IMR-90 (cell line): ENCODE measurements at regions not wholly inside any gene's neighbourhood (a gene's known extent, or its start where the extent isn't known, plus 50 kb on each side); places are given as distances from the start of the nearest gene placed in this dataset.
A peak's percentile ranks its signal among the peaks of the same experiment; 100 is the strongest.

Experiments used
- ATAC-seq: fragments of 200-7000 bp; cut with Tn5 transposase; 2 replicates; pipeline ENCODE4 v1.9.1; 2020; ENCODE audit warnings: low read depth, mild to moderate bottlenecking, moderate library complexity
- BruUV-seq: library from RNA; stranded (reverse); fragments of 400-500 nt; replicated peaks from 2 replicates; lab custom pipeline; 2021; lab: Mats Ljungman, UMichigan
- CTCF ChIA-PET: fragments of 300-600 bp; formaldehyde crosslinking; extraction: SDS; loops from one replicate; lab custom pipeline; 2021; ENCODE audit warnings: antibody characterized with exemption; lab: Yijun Ruan, JAX
- POLR2A ChIA-PET: fragments of 300-600 bp; sonication (Branson Sonifier 250); formaldehyde crosslinking; loops from one replicate; lab custom pipeline; 2022; ENCODE audit warnings: antibody characterized with exemption; ENCODE audit not compliant: unreplicated experiment; lab: Charles Lee
- DNase-seq: peaks from one replicate; pipeline ENCODE4 v3.0.0; 2013
- H2AFZ ChIP-seq: replicated peaks from 2 replicates; pipeline ENCODE3; 2013; ENCODE audit warnings: low read length, mild to moderate bottlenecking; ENCODE audit not compliant: poor library complexity
- H2AK5ac ChIP-seq: 2 replicates; pipeline ENCODE4 v1.6.1; 2013; ENCODE audit warnings: low read depth, low read length, inconsistent platforms
- H2AK9ac ChIP-seq: replicated peaks from 2 replicates; pipeline ENCODE3; 2013; ENCODE audit warnings: mild to moderate bottlenecking, low read depth, low read length, moderate library complexity; ENCODE audit not compliant: poor library complexity
- H2BK120ac ChIP-seq: 2 replicates; pipeline ENCODE4 v1.6.1; 2013; ENCODE audit warnings: low read depth, low read length, inconsistent platforms
- H2BK15ac ChIP-seq: 3 replicates; pipeline ENCODE4 v1.6.1; 2013; ENCODE audit warnings: low read depth, low read length, inconsistent platforms
- H2BK20ac ChIP-seq: 2 replicates; pipeline ENCODE4 v1.6.1; 2013; ENCODE audit warnings: low read depth, mild to moderate bottlenecking, inconsistent platforms, low read length, moderate library complexity
- H2BK5ac ChIP-seq: 2 replicates; pipeline ENCODE4 v1.6.1; 2013; ENCODE audit warnings: mild to moderate bottlenecking, low read depth, low read length, inconsistent platforms; ENCODE audit not compliant: poor library complexity, severe bottlenecking
- H3K14ac ChIP-seq: replicated peaks from 2 replicates; pipeline ENCODE4 v1.6.1; 2013; ENCODE audit warnings: low read depth, low read length, inconsistent platforms
- H3K18ac ChIP-seq: 2 replicates; pipeline ENCODE4 v1.6.1; 2013; ENCODE audit warnings: low read depth, low read length, control low read depth
- H3K23ac ChIP-seq: 2 replicates; pipeline ENCODE4 v1.6.1; 2013; ENCODE audit warnings: low read depth, low read length, inconsistent platforms
- H3K27ac ChIP-seq: 2 replicates; pipeline ENCODE4 v1.5.1; 2013; ENCODE audit warnings: mild to moderate bottlenecking, control low read depth, low read length; ENCODE audit not compliant: insufficient read depth
- H3K27me3 ChIP-seq: 2 replicates; pipeline ENCODE4 v1.6.1; 2013; ENCODE audit warnings: low read length; ENCODE audit not compliant: control insufficient read depth, insufficient read depth
- H3K36me3 ChIP-seq: 2 replicates; pipeline ENCODE4 v1.6.1; 2013; ENCODE audit warnings: low read length, mixed read lengths; ENCODE audit not compliant: control insufficient read depth, insufficient read depth
- H3K4ac ChIP-seq: 2 replicates; pipeline ENCODE4 v1.6.1; 2013; ENCODE audit warnings: low read depth, low read length, inconsistent platforms
- H3K4me1 ChIP-seq: 2 replicates; pipeline ENCODE4 v1.6.1; 2013; ENCODE audit warnings: low read length, mixed read lengths; ENCODE audit not compliant: control insufficient read depth, insufficient read depth
- H3K4me2 ChIP-seq: 2 replicates; pipeline ENCODE4 v1.6.1; 2013; ENCODE audit warnings: low read depth, mild to moderate bottlenecking, control low read depth, low read length, moderate library complexity
- H3K4me3 ChIP-seq: 2 replicates; pipeline ENCODE4 v1.5.1; 2013; ENCODE audit warnings: low read depth, mild to moderate bottlenecking, control low read depth, low read length, moderate library complexity; ENCODE audit not compliant: insufficient read depth
- H3K56ac ChIP-seq: 2 replicates; pipeline ENCODE4 v1.6.1; 2013; ENCODE audit warnings: low read length, inconsistent platforms; ENCODE audit not compliant: insufficient read depth; ENCODE audit errors: extremely low read depth
- H3K79me1 ChIP-seq, 2 experiments: 2 replicates each; pipeline ENCODE4 v1.6.1; 2013; ENCODE audit warnings: low read length in 2 of 2, inconsistent platforms in 1 of 2, low read depth in 1 of 2
- H3K9ac ChIP-seq: 2 replicates; pipeline ENCODE4 v1.6.1; 2013; ENCODE audit warnings: low read depth, low read length, control low read depth
- H3K9me1 ChIP-seq: 2 replicates; pipeline ENCODE4 v1.6.1; 2013; ENCODE audit warnings: low read length, inconsistent platforms; ENCODE audit not compliant: insufficient read depth
- H3K9me3 ChIP-seq: 2 replicates; pipeline ENCODE4 v1.6.1; 2013; ENCODE audit warnings: low read length; ENCODE audit not compliant: control insufficient read depth, insufficient read depth
- H4K20me1 ChIP-seq: 2 replicates; pipeline ENCODE4 v1.6.1; 2013; ENCODE audit warnings: low read length, inconsistent platforms; ENCODE audit not compliant: insufficient read depth
- H4K5ac ChIP-seq: 2 replicates; pipeline ENCODE4 v1.6.1; 2013; ENCODE audit warnings: mild to moderate bottlenecking, low read depth, low read length, control low read depth
- H4K8ac ChIP-seq, 2 experiments: 2 replicates each; pipeline ENCODE4 v1.6.1; 2013; ENCODE audit warnings: low read depth in 2 of 2, low read length in 2 of 2, control low read depth in 1 of 2, inconsistent platforms in 1 of 2
- H4K91ac ChIP-seq: 2 replicates; pipeline ENCODE4 v1.6.1; 2013; ENCODE audit warnings: low read depth, low read length, inconsistent platforms; ENCODE audit not compliant: insufficient read depth
- NFE2L2 ChIP-seq: fragments of 150-350 bp; IDR thresholded peaks from 2 replicates; pipeline ENCODE4 v1.6.1; 2016; ENCODE audit warnings: low read depth, mild to moderate bottlenecking, low read length
- WGBS, 2 experiments: methylation state at CpG; one replicate each; pipeline versions ENCODE4 v1.1.5 to v1.1.7; 2013; ENCODE audit warnings: missing lambda C conversion rate in 2 of 2; ENCODE audit not compliant: insufficient read length in 1 of 2; ENCODE audit errors: extremely low coverage in 2 of 2; 5-methylcytosine and 5-hydroxymethylcytosine counted together
- dilution Hi-C: fragments of 300-500 bp; cut with HindIII; formaldehyde crosslinking; loops from one replicate; pipeline ENCODE4 v1.14.3; 2018; ENCODE audit warnings: low sequenced_read_pairs; ENCODE audit not compliant: unreplicated experiment
- in situ Hi-C: fragments of 300-500 bp; cut with MboI; formaldehyde crosslinking; loops from 3 replicates; pipeline ENCODE4 v1.14.3; 2019; ENCODE audit warnings: low sequenced_read_pairs, inconsistent platforms, mixed read lengths
- intact Hi-C: fragments of 100-400 bp; cut with micrococcal nuclease; formaldehyde crosslinking; loops from 2 replicates; pipeline ENCODE4 v1.10.0; 2022

GRCh38 chr9:115643948-115644727, 509.5 kb upstream of the PAPPA start:
- CTCF ChIA-PET = interaction anchor here (1.1 kb wide), 1 partner anchor 52 kb away, joined by 3 read pairs; no protein-coding TSS in a partner anchor
- no peak overlapping the region for H3K56ac ChIP-seq
- TF ChIP-seq NFE2L2 = no peak

More at GRCh38 chr9:115643948-115644727, 509.5 kb upstream of the PAPPA start:
- Histone ChIP-seq H3K27me3 (no peaks in the 10 kb centered on the region), H3K9ac (no peak overlapping the region), H4K8ac (0 out of 4 replicates have a peak overlapping the region, but pooled peaks of 1 of the 2 experiments have one; percentile 24), H4K5ac (no peak overlapping the region), H2BK15ac (peak overlapping the region; percentile 80; the same call in 2 of the 3 replicates), H3K9me3 (no peaks in the 10 kb centered on the region), H3K79me1 (no peaks in the 10 kb centered on the region; a peak in 1 of 4 replicates), H3K14ac (peak overlapping the region; percentile 32; the same call in 1 of the 2 replicates), H2AK5ac (peak overlapping the region; percentile 7; the same call in 1 of the 2 replicates), H2AFZ (no peak overlapping the region), H2BK5ac (peak overlapping the region; percentile 11), H3K36me3 (no peaks in the 10 kb centered on the region), H3K4ac (peak overlapping the region; percentile 70), H4K91ac (peak overlapping the region; percentile 37), H4K20me1 (no peaks in the 10 kb centered on the region), H2BK120ac (peak overlapping the region; percentile 52), H3K23ac (peak overlapping the region; percentile 72; the same call in 1 of the 2 replicates), H2BK20ac (peak overlapping the region; percentile 74), H3K9me1 (no peaks in the 10 kb centered on the region), H3K4me1 (peaks cover 9% of the 10 kb centered on the region), H3K4me3 (no peak overlapping the region), H2AK9ac (no peak overlapping the region), H3K18ac (peak overlapping the region; percentile 50; the same call in 1 of the 2 replicates), H3K4me2 (no peak overlapping the region), H3K27ac (no peak overlapping the region)
- in situ Hi-C loops = no loop called here
- no TSS peak for BruUV-seq
- no CpG with 5 or more reads among the region's 4 CpGs for WGBS, 2 experiments
- intact Hi-C loops = no loop called here
- dilution Hi-C loops = no loop called here
- POLR2A ChIA-PET = no interaction called here
- no peak for DNase-seq
- ATAC-seq = no peak
